Hematopoietic multipotent progenitor cell (in vitro differentiated cells): ENCODE measurements at regions not wholly inside any gene's neighbourhood (a gene's known extent, or its start where the extent isn't known, plus 50 kb on each side); places are given as distances from the start of the nearest gene placed in this dataset.

Experiments used
- DNase-seq, 3 donors: peaks; one replicate each; pipeline ENCODE4 v3.0.0-alpha.2; 2011 to 2015; ENCODE audit warnings: low read depth in 2 of 3, low spot score in 2 of 3

DNA sequence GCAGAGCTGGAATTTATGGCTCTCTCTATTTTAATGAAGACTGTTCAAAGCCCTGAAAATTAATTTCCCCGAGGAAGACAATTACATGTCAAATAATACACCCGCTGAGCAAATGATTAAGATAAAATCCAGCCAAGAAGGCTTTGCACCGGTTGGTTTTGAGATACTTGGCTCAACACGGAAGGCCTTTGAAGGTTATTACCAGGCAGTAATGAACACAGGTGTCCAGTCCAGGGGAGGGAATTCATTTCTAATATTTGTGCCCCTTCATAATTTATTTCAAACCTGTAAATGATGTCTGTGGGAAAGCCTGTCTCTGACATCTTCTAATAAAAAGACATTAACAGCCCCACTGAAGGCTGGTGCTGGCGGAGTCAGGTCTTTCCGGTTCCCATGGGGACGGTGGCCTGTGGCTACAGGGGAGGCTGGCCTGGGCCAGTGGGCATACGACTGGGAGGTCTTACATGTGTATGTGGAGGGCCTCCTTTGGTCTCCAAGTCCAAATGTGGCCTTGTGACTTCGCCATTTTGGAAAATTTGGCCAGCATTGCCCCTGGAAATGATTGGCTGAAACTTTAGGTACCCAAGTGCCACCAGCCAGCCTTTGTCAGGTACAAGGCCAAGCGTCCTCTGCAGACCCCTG, 49.9 kb upstream of the IQSEC1 start:
- no peak for DNase-seq
